ENCODE measurements at regions not wholly inside any gene's neighbourhood (a gene's known extent, or its start where the extent isn't known, plus 50 kb on each side); places are given as distances from the start of the nearest gene placed in this dataset.

GRCh38 chr5:35417040-35417439 lies 186.8 kb upstream of the PRLR start:
- no peak for DNase-seq

GRCh38 chr5:35416217-35416988 lies 186.1 kb upstream of the PRLR start:
- DNase-seq, result no peak

GRCh38 chr5:35415309-35415708 lies 185.0 kb upstream of the PRLR start:
- no peak for DNase-seq

- no peak for DNase-seq
Observed at GRCh38 chr5:35409361-35409760, 179.1 kb upstream of the PRLR start.

GRCh38 chr5:35408146-35408545 lies 177.9 kb upstream of the PRLR start:
- no peak for DNase-seq

- DNase-seq, result no peak
Observed at GRCh38 chr5:35407697-35408096, 177.4 kb upstream of the PRLR start.

GRCh38 chr5:35405938-35406337 lies 175.7 kb upstream of the PRLR start:
- no peak for DNase-seq

GRCh38 chr5:35404701-35405100 lies 174.4 kb upstream of the PRLR start:
- no peak for DNase-seq

DNA sequence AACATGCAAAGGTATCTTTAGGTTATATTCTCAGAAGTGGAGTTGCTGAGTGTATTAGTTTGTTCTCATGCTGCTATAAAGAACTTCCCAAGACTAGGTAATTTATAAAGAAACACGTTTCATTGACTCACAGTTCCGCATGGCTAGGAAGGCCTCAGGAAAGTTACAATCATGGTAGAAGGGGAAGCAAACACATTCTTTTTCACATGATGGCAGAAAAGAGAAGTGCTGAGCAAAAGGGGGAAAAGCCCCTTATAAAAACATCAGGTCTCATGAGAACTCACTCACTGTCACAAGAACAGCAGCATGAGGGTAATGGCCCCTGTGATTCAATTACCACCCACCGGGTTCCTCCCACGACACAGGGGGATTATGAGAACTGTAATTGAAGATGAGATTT lies 163.6 kb upstream of the PRLR start:
- DNase-seq, result no peak

- no peak for DNase-seq
Observed at GRCh38 chr5:35384658-35385057, 154.4 kb upstream of the PRLR start.

DNA sequence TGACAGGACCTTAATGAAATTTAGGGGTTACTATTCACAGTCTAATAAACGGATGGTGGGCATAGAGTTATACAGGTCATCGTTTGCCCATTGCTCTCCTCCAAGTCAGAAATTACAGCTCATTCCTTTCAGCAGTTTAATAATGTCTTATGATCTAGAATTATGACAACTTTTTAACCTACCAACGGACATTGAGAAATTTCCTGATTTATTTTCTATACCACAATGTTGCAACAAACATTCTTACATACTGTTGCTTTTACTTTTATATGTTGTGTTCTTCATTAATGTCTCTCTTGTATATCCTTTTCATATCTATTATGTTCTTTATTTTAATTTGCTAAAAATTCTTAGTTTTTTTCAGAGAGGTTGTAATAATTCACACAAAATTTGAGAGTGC lies 152.8 kb upstream of the PRLR start:
- no peak for DNase-seq

DNA sequence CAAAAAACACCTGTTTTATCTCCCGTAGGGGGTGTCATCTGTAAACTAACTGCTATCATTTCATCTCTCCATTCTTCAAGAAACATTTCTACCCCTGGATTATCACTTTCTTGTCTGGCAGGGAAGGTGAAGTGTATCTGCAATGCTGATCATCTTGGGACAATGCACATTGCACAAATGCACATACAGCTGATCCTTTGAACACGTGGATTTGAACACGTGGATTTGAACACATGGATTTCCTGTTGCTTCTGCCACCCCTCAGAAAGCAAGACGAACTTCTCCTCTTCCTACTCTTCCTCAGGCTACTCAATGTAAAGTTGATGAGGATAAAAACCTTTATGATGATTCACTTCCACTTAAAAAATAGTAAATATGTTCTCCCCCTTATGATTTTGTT lies 147.4 kb upstream of the PRLR start:
- no peak for DNase-seq

- no peak for DNase-seq
Observed at GRCh38 chr5:35374584-35374983, 144.3 kb upstream of the PRLR start.

DNA sequence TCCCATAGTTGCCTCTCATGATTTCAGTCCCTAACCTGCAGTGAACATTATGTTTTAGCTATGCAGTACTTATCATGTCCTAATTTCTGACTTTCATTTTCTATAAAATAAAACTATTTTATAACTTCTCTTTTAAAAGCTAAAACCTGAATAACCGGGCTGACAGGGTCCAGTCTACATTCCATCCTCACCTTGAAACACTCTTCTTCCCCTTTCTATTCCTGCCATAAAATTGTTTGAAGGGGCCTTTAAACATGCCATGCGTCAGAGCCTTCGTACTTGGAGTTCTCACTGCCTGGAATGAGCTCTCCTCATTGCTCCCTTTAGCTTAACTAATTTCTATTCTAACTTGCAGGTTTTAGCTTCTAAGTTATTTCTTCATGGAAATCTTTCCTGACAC lies 143.0 kb upstream of the PRLR start:
- DNase-seq, result no peak

DNA sequence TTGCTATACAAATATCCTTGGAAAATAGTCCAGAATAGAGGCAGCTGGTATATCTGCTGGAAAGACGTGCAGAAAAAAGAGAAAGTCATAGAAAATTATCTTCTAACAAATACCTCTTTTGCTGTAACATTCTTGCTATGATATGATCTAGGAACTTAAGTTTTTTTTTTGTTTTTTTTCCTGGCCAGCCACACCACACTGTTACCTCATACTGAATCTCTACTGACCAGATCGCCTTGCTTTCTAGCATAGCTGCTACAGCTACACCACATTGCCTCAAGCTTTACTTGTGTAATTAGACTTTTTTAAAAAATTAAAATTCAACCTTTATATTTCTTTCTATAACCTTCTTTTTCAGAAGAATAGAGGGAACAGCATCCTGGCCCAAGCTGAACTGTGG lies 142.2 kb upstream of the PRLR start:
- DNase-seq, result no peak

GRCh38 chr5:35371951-35372426 lies 141.7 kb upstream of the PRLR start:
- DNase-seq, result no peak

DNA sequence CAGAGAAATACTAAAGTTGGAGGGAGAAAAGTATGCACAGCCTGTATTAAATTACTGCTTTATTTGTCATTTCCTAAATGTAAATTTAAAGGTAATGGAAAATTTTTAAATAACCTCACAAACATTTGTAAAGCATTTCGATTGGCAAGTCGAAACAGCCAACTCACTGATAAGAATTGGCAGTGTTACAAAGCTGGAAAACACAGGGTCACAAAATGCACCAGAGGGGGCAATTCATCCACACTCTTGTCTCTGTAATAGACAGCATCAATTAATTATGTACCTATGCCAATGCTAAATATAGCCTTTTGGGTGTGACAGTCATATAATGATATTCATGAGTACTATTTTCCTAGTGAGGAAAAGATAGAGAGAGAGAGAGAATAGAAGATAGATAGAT lies 140.6 kb upstream of the PRLR start:
- no peak for DNase-seq

GRCh38 chr5:35369965-35370790 lies 139.9 kb upstream of the PRLR start:
- no peak for DNase-seq

DNA sequence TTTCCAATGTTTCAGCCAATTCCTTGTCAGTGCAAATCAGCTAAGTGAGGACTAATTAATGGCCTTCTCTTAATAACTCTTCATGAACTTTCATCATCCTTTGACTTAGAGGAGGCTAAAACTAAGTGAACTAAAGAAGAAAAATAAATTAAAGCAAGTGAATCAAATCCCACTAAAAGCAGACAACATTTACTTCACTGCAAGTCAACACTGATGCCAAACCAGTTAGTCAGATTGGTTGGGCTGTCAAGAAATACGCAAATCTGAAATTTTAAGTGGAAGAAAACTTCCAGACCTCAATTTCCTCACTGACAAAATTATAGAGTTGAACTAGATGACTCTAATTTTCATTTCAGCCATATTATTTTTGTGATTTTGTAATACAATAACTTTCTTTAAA lies 137.2 kb upstream of the PRLR start:
- no peak for DNase-seq

GRCh38 chr5:35365758-35366157 lies 135.5 kb upstream of the PRLR start:
- DNase-seq, result no peak

DNA sequence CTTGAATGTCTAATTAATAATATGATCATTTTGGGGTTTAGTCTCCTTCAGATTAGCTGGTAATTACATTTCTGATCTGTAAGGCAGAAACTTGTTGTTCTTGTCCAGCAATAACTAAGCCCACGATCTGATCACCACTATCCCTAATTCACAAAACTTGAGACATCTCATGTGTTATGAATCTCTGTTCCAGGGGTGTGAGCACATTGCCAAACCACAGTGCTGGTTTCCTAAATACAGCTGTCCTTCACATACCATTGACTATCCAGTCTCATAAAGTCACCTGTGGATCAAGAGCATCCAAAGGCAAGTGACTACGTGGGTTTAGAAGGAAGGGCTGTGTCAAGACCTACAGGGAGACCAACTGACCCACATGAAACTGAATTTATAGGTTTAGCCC lies 134.1 kb upstream of the PRLR start:
- no peak for DNase-seq

DNA sequence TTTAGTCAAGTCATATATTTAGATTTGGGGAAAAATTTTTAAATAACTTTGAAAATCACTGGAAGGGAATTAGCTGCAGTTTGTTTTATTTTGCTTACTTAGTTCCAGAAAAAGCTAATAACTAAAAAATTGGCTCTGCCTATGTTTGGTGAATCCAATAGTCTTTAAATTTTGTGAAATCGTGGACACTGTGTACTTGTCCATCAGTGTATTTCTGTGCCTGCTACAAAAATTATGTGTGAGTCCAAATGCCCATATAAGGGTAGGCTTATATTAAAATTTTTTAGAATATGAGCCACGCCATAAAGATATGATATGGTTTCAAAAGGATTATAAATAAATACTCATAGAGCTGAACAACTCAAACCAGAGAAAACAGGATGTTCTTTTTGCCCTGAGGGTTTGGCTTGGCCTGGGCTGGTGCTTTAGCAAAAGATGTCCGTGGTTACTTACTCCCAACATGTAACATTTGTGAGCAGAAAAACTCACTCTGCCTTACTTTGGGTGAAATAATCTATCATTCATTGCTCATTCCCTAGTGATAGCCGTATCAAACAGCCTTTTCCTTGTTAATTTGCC lies 133.2 kb upstream of the PRLR start:
- DNase-seq, result no peak

DNA sequence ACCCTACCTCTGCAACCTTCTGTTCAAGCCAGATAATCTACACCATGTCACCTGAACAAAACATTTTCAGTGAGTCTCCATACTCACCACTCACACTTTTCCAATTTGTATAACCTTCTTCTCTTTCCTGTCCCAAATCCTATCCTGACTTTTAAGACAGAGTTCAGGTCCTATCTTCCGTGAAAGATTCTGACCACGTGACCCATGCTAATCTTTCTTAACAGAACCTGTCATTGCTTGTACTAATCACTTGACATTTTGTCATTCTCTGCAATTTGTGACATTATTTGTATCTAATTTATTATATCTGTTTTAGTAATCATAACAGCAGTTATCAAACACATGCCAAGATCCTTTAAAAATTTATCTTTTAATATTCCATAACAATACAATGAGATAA lies 132.5 kb upstream of the PRLR start:
- DNase-seq, result no peak

DNA sequence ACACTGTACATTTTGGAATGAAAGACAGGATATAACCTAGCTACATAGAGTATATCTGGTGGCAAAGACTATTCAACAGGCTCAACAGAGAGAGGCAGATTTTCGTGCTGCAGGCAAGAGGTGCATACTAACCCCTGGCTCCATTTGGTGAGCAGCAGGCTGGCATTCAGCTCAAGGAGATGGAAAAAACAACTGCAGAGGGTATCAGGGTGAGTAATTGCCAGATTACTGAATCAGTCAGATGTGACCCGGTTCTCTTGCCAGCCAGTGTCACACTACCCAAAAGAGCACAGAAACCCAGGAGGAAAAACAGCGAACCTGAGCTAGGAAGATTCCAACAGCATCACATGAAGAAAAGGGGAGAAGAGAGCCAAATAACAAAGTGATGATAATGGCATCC lies 130.4 kb upstream of the PRLR start:
- no peak for DNase-seq
